Effector memory CD4-positive, alpha-beta T cell (primary cell): ENCODE measurements at regions not wholly inside any gene's neighbourhood (a gene's known extent, or its start where the extent isn't known, plus 50 kb on each side); places are given as distances from the start of the nearest gene placed in this dataset.

Experiments used
- DNase-seq, 3 donors: peaks; one replicate each; pipeline ENCODE4 v3.0.0-alpha.2; 2020
- H3K27ac ChIP-seq: 2 replicates; pipeline ENCODE4 v1.7.0; 2013; ENCODE audit warnings: mild to moderate bottlenecking, low read length, moderate library complexity; ENCODE audit not compliant: insufficient read depth, poor library complexity, severe bottlenecking
- H3K27me3 ChIP-seq: replicated peaks from 2 replicates; pipeline ENCODE4 v1.7.0; 2013; ENCODE audit warnings: mild to moderate bottlenecking, low read length; ENCODE audit not compliant: insufficient read depth, control insufficient read depth, poor library complexity, severe bottlenecking
- H3K36me3 ChIP-seq: 2 replicates; pipeline ENCODE4 v1.7.0; 2013; ENCODE audit warnings: mild to moderate bottlenecking, low read length, moderate library complexity; ENCODE audit not compliant: control insufficient read depth, insufficient read depth
- H3K4me1 ChIP-seq: 2 replicates; pipeline ENCODE4 v1.7.0; 2013; ENCODE audit warnings: low read length, mild to moderate bottlenecking; ENCODE audit not compliant: control insufficient read depth, insufficient read depth, poor library complexity, severe bottlenecking
- H3K4me3 ChIP-seq: 2 replicates; pipeline ENCODE4 v1.7.0; 2013; ENCODE audit warnings: low read length, low read depth, mild to moderate bottlenecking; ENCODE audit not compliant: insufficient read depth, poor library complexity, severe bottlenecking
- H3K9me3 ChIP-seq: 2 replicates; pipeline ENCODE4 v1.7.0; 2013; ENCODE audit warnings: mild to moderate bottlenecking, low read length, moderate library complexity; ENCODE audit not compliant: control insufficient read depth

DNA sequence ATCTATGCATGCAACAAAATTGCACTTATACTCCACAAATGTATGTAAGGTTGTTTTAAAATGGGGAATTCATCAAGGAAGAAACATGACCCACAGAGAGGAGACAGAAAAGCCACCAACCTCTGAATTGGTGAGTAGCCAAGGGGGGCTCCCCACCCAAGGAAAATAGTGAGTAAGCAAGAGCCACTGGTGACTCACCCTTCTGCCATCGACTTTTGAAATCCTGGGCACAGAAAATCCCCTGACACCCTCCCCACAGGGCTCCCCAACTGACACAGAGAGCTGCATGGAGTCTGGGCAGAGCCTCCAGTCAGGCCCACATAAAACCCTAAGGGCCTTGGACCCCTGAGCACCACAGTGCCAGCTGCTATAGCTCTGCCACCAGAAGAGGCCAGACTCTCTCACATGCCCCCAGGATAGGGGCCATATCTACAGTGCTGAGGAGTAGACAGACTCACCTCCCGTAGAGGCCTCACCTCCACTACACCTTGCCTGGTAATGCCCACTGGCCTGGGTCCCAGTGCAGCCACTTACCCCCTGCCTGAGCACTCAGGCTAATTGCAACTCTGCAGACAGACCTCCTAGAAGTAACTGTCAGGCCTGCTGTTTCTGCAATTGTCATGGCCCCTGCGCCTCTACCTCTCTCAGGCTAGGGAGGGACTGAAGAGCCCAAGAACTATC is 244.7 kb upstream of the WSB1 start:
- no peak overlapping the region for H3K4me3 ChIP-seq
- DNase-seq = no peak

DNA sequence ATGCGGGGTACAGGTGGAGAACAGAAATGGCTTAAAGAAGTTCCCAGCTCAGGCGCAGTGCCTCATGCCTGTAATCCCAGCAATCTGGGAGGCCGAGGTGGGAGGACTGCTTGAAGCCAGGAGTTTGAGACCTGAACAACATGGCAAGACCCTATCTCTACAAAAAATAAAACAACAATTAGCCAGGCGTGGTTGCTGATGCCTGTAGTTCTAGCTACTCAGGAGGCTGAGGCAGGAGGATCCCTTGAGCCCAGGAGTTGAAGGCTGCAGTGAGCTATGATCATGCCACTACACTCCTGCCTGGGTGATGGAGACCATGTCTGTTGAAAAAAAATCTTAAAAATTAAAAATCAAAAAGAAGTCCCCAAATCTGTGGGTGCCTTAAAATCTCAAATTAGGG is 228.3 kb upstream of the WSB1 start:
- H3K9me3 ChIP-seq = no peaks in the 10 kb centered on the region
- H3K4me3 ChIP-seq = no peak overlapping the region
- H3K36me3 ChIP-seq = no peaks in the 10 kb centered on the region
- H3K4me1 ChIP-seq = no peaks in the 10 kb centered on the region
- no peak overlapping the region for H3K27ac ChIP-seq
- H3K27me3 ChIP-seq = no peaks in the 10 kb centered on the region
- DNase-seq = no peak

More for the DNA sequence above, 244.7 kb upstream of the WSB1 start:
- Histone ChIP-seq H3K27me3 (no peaks in the 10 kb centered on the region), H3K4me1 (no peaks in the 10 kb centered on the region), H3K9me3 (no peaks in the 10 kb centered on the region), H3K36me3 (no peaks in the 10 kb centered on the region), H3K27ac (no peak overlapping the region)

- no peaks in the 10 kb centered on the region for H3K4me1 ChIP-seq
- H3K36me3 ChIP-seq = no peaks in the 10 kb centered on the region
- no peaks in the 10 kb centered on the region for H3K27me3 ChIP-seq
- H3K4me3 ChIP-seq = no peak overlapping the region
- no peaks in the 10 kb centered on the region for H3K9me3 ChIP-seq
- no peak overlapping the region for H3K27ac ChIP-seq
- DNase-seq = no peak
Measured at GRCh38 chr17:27066315-27066714, 227.6 kb upstream of the WSB1 start.

DNA sequence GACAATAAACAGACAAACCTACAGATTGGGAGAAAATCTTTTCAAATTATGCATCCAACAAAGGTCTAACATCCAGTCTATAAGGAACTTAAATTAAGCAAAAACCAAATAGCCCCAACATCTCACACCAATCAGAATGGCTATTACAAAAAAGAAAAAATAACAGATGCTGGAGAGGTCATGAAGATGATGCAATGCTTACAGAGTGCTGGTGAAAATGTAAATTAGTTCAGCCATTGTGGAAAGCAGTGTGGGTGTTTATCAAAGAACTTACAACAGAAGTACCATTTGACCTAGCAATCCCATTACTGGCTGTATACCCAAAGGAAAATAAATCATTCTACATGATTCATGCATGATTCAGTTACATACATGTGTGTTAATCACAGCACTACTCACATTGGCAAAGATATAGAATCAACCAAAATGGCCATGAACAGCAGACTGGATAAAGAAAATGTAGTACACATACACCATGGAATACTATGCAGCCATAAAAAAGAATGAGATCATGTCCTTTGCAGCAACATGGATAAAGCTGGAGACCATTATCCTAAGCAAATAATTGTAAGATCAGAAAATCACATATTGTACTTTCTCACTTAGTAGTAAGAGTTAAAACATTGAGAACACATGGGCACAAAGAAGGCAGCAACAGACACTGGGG is 223.9 kb upstream of the WSB1 start:
- Histone ChIP-seq H3K27ac (no peak overlapping the region), H3K4me1 (no peaks in the 10 kb centered on the region), H3K9me3 (no peaks in the 10 kb centered on the region), H3K36me3 (no peaks in the 10 kb centered on the region), H3K4me3 (no peak overlapping the region), H3K27me3 (no peaks in the 10 kb centered on the region)
- no peak for DNase-seq

- Histone ChIP-seq H3K4me3 (no peak overlapping the region), H3K4me1 (no peaks in the 10 kb centered on the region), H3K27ac (no peak overlapping the region), H3K27me3 (no peaks in the 10 kb centered on the region), H3K9me3 (no peaks in the 10 kb centered on the region), H3K36me3 (no peaks in the 10 kb centered on the region)
- DNase-seq = no peak
Measured at GRCh38 chr17:27070836-27071235, 223.1 kb upstream of the WSB1 start.

- Histone ChIP-seq H3K4me3 (no peak overlapping the region), H3K27me3 (no peaks in the 10 kb centered on the region), H3K4me1 (no peaks in the 10 kb centered on the region), H3K9me3 (no peaks in the 10 kb centered on the region), H3K27ac (no peak overlapping the region), H3K36me3 (no peaks in the 10 kb centered on the region)
- no peak for DNase-seq
Measured at GRCh38 chr17:27072885-27073284, 221.0 kb upstream of the WSB1 start.

DNA sequence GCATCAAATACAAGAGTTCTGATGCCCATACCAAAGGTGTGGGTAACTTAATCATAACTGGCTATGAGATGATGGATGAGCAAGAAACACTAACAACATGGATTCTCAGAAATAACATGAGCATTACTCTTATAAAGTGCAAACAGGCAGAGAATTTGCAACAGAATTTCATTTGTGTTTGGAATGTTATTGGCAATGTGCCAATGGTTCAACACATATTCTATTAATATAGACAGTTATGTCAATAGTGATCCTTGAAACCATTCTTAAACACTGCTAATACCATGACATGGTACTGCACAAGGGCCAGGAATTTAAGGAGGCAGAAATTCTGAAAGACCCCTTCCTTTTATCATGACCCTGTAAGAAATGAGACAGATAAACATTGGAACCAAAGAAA is 217.1 kb upstream of the WSB1 start:
- H3K27ac ChIP-seq = no peak overlapping the region

GRCh38 chr17:27078296-27078695 is 215.6 kb upstream of the WSB1 start:
- no peak overlapping the region for H3K27ac ChIP-seq
- H3K27me3 ChIP-seq = no peaks in the 10 kb centered on the region
- no peaks in the 10 kb centered on the region for H3K9me3 ChIP-seq
- no peaks in the 10 kb centered on the region for H3K36me3 ChIP-seq
- no peak overlapping the region for H3K4me3 ChIP-seq
- DNase-seq = no peak
- H3K4me1 ChIP-seq = no peaks in the 10 kb centered on the region

More for the DNA sequence above, 217.1 kb upstream of the WSB1 start:
- no peak for DNase-seq
- no peaks in the 10 kb centered on the region for H3K27me3 ChIP-seq
- H3K36me3 ChIP-seq = no peaks in the 10 kb centered on the region
- H3K4me1 ChIP-seq = no peaks in the 10 kb centered on the region
- no peak overlapping the region for H3K4me3 ChIP-seq
- H3K9me3 ChIP-seq = no peaks in the 10 kb centered on the region

GRCh38 chr17:27079660-27080059 is 214.3 kb upstream of the WSB1 start:
- H3K27ac ChIP-seq = no peak overlapping the region
- H3K9me3 ChIP-seq = no peaks in the 10 kb centered on the region
- DNase-seq = no peak
- H3K36me3 ChIP-seq = no peaks in the 10 kb centered on the region
- H3K4me3 ChIP-seq = no peak overlapping the region
- H3K27me3 ChIP-seq = no peaks in the 10 kb centered on the region
- H3K4me1 ChIP-seq = no peaks in the 10 kb centered on the region

DNA sequence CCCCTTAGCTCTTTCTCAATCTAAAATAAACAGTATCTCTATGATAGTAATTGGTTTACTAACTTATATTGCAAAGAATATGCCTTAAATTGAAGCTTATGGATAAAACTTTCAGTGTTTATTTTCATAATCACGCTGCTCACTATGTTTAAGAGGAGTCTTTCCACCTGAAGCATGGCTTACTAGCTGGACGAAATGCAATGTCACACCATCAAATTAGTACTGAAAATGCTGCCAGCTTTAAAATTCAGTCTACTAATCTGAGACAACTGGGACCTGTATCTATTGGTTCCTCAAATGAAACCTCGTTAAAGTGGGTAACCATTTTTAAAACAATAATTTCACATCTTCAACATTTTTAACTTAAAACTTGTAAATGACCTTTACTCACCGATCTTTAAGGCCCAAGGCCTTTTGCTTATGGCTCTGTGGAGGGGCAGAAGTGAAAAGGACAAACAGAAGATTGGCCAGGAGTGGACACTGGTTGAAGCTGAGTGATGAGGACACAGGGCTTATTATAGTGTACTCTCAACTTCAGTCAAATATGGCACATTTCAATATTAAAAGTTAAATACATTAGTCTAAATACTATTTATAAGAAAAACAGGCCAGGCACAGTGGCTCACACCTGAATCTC is 212.8 kb upstream of the WSB1 start:
- no peak overlapping the region for H3K4me3 ChIP-seq
- DNase-seq = no peak
- H3K27me3 ChIP-seq = no peaks in the 10 kb centered on the region
- no peaks in the 10 kb centered on the region for H3K36me3 ChIP-seq
- H3K4me1 ChIP-seq = no peaks in the 10 kb centered on the region
- H3K9me3 ChIP-seq = no peaks in the 10 kb centered on the region
- H3K27ac ChIP-seq = no peak overlapping the region
